HFF-Myc (cell line): ENCODE measurements at regions not wholly inside any gene's neighbourhood (a gene's known extent, or its start where the extent isn't known, plus 50 kb on each side); places are given as distances from the start of the nearest gene placed in this dataset.

ENCODE experiments used
- DNase-seq: peaks from one replicate; pipeline ENCODE4 v3.0.0-alpha.2; 2011; ENCODE audit warnings: low read depth; ENCODE audit errors: extremely low read depth
- H3K4me3 ChIP-seq: replicated peaks from 2 replicates; pipeline ENCODE4 v1.5.1; 2011; ENCODE audit warnings: low read depth, mild to moderate bottlenecking, control low read depth, low read length
- CTCF ChIP-seq: IDR thresholded peaks from 2 replicates; pipeline ENCODE4 v1.5.1; 2012; ENCODE audit warnings: mild to moderate bottlenecking, low read depth, low read length, control low read depth; ENCODE audit errors: missing control alignments

GRCh38 chr5:103357636-103358035 lies 99.1 kb downstream of the MACIR start:
- no peak for TF ChIP-seq CTCF
- H3K4me3 ChIP-seq = no peak overlapping the region
- no peak for DNase-seq

- DNase-seq = no peak
- no peak for TF ChIP-seq CTCF
- no peak overlapping the region for H3K4me3 ChIP-seq
Measured at GRCh38 chr5:103356350-103357091, 98.0 kb downstream of the MACIR start.

- no peak overlapping the region for H3K4me3 ChIP-seq
- no peak for TF ChIP-seq CTCF
- DNase-seq = no peak
Measured at GRCh38 chr5:103355579-103355978, 97.0 kb downstream of the MACIR start.

GRCh38 chr5:103354446-103354845 lies 95.9 kb downstream of the MACIR start:
- TF ChIP-seq CTCF = no peak
- DNase-seq = no peak
- H3K4me3 ChIP-seq = no peak overlapping the region

- H3K4me3 ChIP-seq = no peak overlapping the region
- TF ChIP-seq CTCF = no peak
- no peak for DNase-seq
Measured at GRCh38 chr5:103353581-103353980, 95.0 kb downstream of the MACIR start.

- no peak overlapping the region for H3K4me3 ChIP-seq
- DNase-seq = no peak
- TF ChIP-seq CTCF = no peak
Measured at GRCh38 chr5:103347716-103348423, 89.3 kb downstream of the MACIR start.
